CD4-positive, alpha-beta T cell (primary cell): ENCODE measurements at regions not wholly inside any gene's neighbourhood (a gene's known extent, or its start where the extent isn't known, plus 50 kb on each side); places are given as distances from the start of the nearest gene placed in this dataset.
"Not testable (repeated sequence)": the region's sequence is repeated elsewhere in the genome, so short reads cannot be mapped to it uniquely, and the experiment has no call there.

ENCODE experiments used
- ATAC-seq: fragments of 200-7000 bp; cut with Tn5 transposase; one replicate; pipeline ENCODE4 v1.10.0; 2022; ENCODE audit warnings: mild to moderate bottlenecking; ENCODE audit not compliant: poor library complexity
- CTCF ChIA-PET: fragments of 350-600 bp; sonication (Branson Sonifier 250); formaldehyde crosslinking; loops from one replicate; lab custom pipeline; 2021; ENCODE audit warnings: antibody characterized with exemption, inconsistent platforms; lab: Charles Lee
- POLR2A ChIA-PET: fragments of 350-600 bp; sonication (Branson Sonifier 250); formaldehyde crosslinking; loops from one replicate; lab custom pipeline; 2021; ENCODE audit warnings: antibody characterized with exemption, inconsistent platforms; lab: Charles Lee
- DNase-seq, 14 experiments: peaks; one replicate each; pipeline ENCODE4 v3.0.0-alpha.2; 2013 to 2020; ENCODE audit warnings: mixed read lengths in 2 of 14
- H3K27ac ChIP-seq, 2 donors: one replicate each; pipeline versions ENCODE4 v1.5.1 to v1.7.0; 2013; ENCODE audit warnings: low read length in 2 of 2, low read depth in 1 of 2, mild to moderate bottlenecking in 1 of 2
- H3K27me3 ChIP-seq, 2 experiments: 1 replicate in 1 of 2; 2 replicates in 1 of 2; pipeline versions ENCODE4 v1.6.1 to v1.7.0; 2013; ENCODE audit warnings: low read length in 2 of 2, control low read depth in 1 of 2, mild to moderate bottlenecking in 1 of 2, moderate library complexity in 1 of 2; ENCODE audit not compliant: insufficient read depth in 2 of 2, control insufficient read depth in 1 of 2
- H3K36me3 ChIP-seq: one replicate; pipeline ENCODE4 v1.6.1; 2013; ENCODE audit warnings: low read length, control low read depth; ENCODE audit not compliant: insufficient read depth
- H3K4me1 ChIP-seq: one replicate; pipeline ENCODE4 v1.6.1; 2013; ENCODE audit warnings: low read length, control low read depth; ENCODE audit not compliant: insufficient read depth
- H3K4me3 ChIP-seq: one replicate; pipeline ENCODE4 v1.5.1; 2013; ENCODE audit warnings: mild to moderate bottlenecking, low read length, moderate library complexity
- H3K9me3 ChIP-seq, 2 experiments: 1 replicate in 1 of 2; 2 replicates in 1 of 2; pipeline versions ENCODE4 v1.6.1 to v1.7.0; 2013; ENCODE audit warnings: low read length in 2 of 2, mild to moderate bottlenecking in 2 of 2, control low read depth in 1 of 2, moderate library complexity in 1 of 2; ENCODE audit not compliant: control insufficient read depth in 1 of 2, insufficient read depth in 1 of 2
- H3K27ac Mint-ChIP-seq: one replicate; pipeline ENCODE4 v1.8.0; 2020; ENCODE audit warnings: mixed read lengths
- H3K27me3 Mint-ChIP-seq: one replicate; pipeline ENCODE4 v1.8.0; 2021; ENCODE audit warnings: mixed read lengths
- H3K36me3 Mint-ChIP-seq: one replicate; pipeline ENCODE4 v1.8.0; 2021; ENCODE audit warnings: low read depth, mixed read lengths
- H3K4me1 Mint-ChIP-seq: one replicate; pipeline ENCODE4 v1.8.0; 2021; ENCODE audit warnings: low read depth, mixed read lengths
- H3K4me3 Mint-ChIP-seq: one replicate; pipeline ENCODE4 v1.8.0; 2020; ENCODE audit warnings: mild to moderate bottlenecking, mixed read lengths
- H3K9me3 Mint-ChIP-seq: one replicate; pipeline ENCODE4 v1.8.0; 2020; ENCODE audit warnings: mixed read lengths
- intact Hi-C, 2 experiments: fragments of 100-400 bp; cut with DNase I in 1 of 2; cut with micrococcal nuclease in 1 of 2; formaldehyde crosslinking; loops; one replicate each; pipeline versions ENCODE4 v1.15.1 to v1.9.0; 2023 to 2025; cut with DNase I, micrococcal nuclease
- TF ChIP-seq, protein P1 (sequence below): fragments of 200-600 bp; IDR thresholded peaks from one replicate; pipeline ENCODE4 v1.8.0; 2022; ENCODE audit warnings: antibody characterized with exemption, mild to moderate bottlenecking

GRCh38 chr1:199490769-199491527 is 536.6 kb upstream of the NR5A2 start:
- no peak for DNase-seq
- peaks cover 6 to 23% of the 10 kb centered on the region in 2 experiments for H3K9me3 ChIP-seq
- no peaks in the 10 kb centered on the region for H3K36me3 ChIP-seq
- TF ChIP-seq, protein P1, sequence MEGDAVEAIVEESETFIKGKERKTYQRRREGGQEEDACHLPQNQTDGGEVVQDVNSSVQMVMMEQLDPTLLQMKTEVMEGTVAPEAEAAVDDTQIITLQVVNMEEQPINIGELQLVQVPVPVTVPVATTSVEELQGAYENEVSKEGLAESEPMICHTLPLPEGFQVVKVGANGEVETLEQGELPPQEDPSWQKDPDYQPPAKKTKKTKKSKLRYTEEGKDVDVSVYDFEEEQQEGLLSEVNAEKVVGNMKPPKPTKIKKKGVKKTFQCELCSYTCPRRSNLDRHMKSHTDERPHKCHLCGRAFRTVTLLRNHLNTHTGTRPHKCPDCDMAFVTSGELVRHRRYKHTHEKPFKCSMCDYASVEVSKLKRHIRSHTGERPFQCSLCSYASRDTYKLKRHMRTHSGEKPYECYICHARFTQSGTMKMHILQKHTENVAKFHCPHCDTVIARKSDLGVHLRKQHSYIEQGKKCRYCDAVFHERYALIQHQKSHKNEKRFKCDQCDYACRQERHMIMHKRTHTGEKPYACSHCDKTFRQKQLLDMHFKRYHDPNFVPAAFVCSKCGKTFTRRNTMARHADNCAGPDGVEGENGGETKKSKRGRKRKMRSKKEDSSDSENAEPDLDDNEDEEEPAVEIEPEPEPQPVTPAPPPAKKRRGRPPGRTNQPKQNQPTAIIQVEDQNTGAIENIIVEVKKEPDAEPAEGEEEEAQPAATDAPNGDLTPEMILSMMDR = no peak
- no peaks in the 10 kb centered on the region for H3K4me1 Mint-ChIP-seq
- H3K27ac Mint-ChIP-seq = no peak overlapping the region
- no peak overlapping the region for H3K4me3 ChIP-seq
- H3K36me3 Mint-ChIP-seq = no peaks in the 10 kb centered on the region
- H3K27me3 ChIP-seq = no peaks in the 10 kb centered on the region
- ChIA-PET POLR2A (no interaction called here), CTCF (no interaction called here)
- intact Hi-C loops = no loop called here
- no peaks in the 10 kb centered on the region for H3K27me3 Mint-ChIP-seq
- H3K4me1 ChIP-seq = no peaks in the 10 kb centered on the region
- no peak overlapping the region for H3K27ac ChIP-seq
- H3K4me3 Mint-ChIP-seq = no peak overlapping the region
- H3K9me3 Mint-ChIP-seq = peaks cover 4% of the 10 kb centered on the region
- no peak for ATAC-seq

GRCh38 chr1:199495432-199495831 is 532.1 kb upstream of the NR5A2 start:
- no peak for DNase-seq
- Mint-ChIP-seq H3K4me3 (no peak overlapping the region), H3K27ac (no peak overlapping the region), H3K36me3 (no peaks in the 10 kb centered on the region), H3K27me3 (peaks cover 6% of the 10 kb centered on the region), H3K4me1 (no peaks in the 10 kb centered on the region), H3K9me3 (peaks cover 7% of the 10 kb centered on the region)
- H3K27ac ChIP-seq = no peak overlapping the region
- intact Hi-C loops = no loop called here
- H3K4me3 ChIP-seq = no peak overlapping the region
- ATAC-seq = no peak
- peaks cover 9 to 23% of the 10 kb centered on the region in 2 experiments for H3K9me3 ChIP-seq
- no peaks in the 10 kb centered on the region for H3K36me3 ChIP-seq
- ChIA-PET POLR2A (no interaction called here), CTCF (no interaction called here)
- H3K4me1 ChIP-seq = no peaks in the 10 kb centered on the region
- TF ChIP-seq, protein P1 = no peak
- no peaks in the 10 kb centered on the region for H3K27me3 ChIP-seq

GRCh38 chr1:199498802-199499201 is 528.7 kb upstream of the NR5A2 start:
- DNase-seq, H3K4me3 ChIP-seq, intact Hi-C loops, POLR2A ChIA-PET, H3K36me3 Mint-ChIP-seq, H3K4me3 Mint-ChIP-seq, H3K9me3 Mint-ChIP-seq, H3K27me3 ChIP-seq, H3K36me3 ChIP-seq, H3K4me1 ChIP-seq, H3K4me1 Mint-ChIP-seq, CTCF ChIA-PET, ATAC-seq, H3K27me3 Mint-ChIP-seq, H3K27ac Mint-ChIP-seq, H3K27ac ChIP-seq: not testable (repeated sequence)
- peaks cover 9 to 17% of the 10 kb centered on the region in 2 experiments for H3K9me3 ChIP-seq

- intact Hi-C loops = no loop called here
- Histone ChIP-seq H3K9me3 (no peaks in the 10 kb centered on the region), H3K4me3 (no peak overlapping the region), H3K27ac (no peak overlapping the region), H3K27me3 (no peaks in the 10 kb centered on the region), H3K36me3 (no peaks in the 10 kb centered on the region), H3K4me1 (no peaks in the 10 kb centered on the region)
- Mint-ChIP-seq H3K27me3 (no peaks in the 10 kb centered on the region), H3K4me3 (no peak overlapping the region), H3K36me3 (no peaks in the 10 kb centered on the region), H3K4me1 (no peaks in the 10 kb centered on the region), H3K9me3 (no peaks in the 10 kb centered on the region), H3K27ac (no peak overlapping the region)
- CTCF ChIA-PET = no interaction called here
- ATAC-seq (no peak), DNase-seq (no peak)
- POLR2A ChIA-PET = no interaction called here
- TF ChIP-seq, protein P1 = no peak
These were observed 519.4 kb upstream of the NR5A2 start for GRCh38 chr1:199508072-199508471.
